GM12874 (cell line): ENCODE measurements at regions not wholly inside any gene's neighbourhood (a gene's known extent, or its start where the extent isn't known, plus 50 kb on each side); places are given as distances from the start of the nearest gene placed in this dataset.

Experiments
- TF ChIP-seq, protein P1 (sequence below): IDR thresholded peaks from 2 replicates; pipeline ENCODE4 v1.5.1; 2011; ENCODE audit warnings: low read depth, mild to moderate bottlenecking, control low read depth, low read length, moderate library complexity; ENCODE audit not compliant: insufficient read depth

DNA sequence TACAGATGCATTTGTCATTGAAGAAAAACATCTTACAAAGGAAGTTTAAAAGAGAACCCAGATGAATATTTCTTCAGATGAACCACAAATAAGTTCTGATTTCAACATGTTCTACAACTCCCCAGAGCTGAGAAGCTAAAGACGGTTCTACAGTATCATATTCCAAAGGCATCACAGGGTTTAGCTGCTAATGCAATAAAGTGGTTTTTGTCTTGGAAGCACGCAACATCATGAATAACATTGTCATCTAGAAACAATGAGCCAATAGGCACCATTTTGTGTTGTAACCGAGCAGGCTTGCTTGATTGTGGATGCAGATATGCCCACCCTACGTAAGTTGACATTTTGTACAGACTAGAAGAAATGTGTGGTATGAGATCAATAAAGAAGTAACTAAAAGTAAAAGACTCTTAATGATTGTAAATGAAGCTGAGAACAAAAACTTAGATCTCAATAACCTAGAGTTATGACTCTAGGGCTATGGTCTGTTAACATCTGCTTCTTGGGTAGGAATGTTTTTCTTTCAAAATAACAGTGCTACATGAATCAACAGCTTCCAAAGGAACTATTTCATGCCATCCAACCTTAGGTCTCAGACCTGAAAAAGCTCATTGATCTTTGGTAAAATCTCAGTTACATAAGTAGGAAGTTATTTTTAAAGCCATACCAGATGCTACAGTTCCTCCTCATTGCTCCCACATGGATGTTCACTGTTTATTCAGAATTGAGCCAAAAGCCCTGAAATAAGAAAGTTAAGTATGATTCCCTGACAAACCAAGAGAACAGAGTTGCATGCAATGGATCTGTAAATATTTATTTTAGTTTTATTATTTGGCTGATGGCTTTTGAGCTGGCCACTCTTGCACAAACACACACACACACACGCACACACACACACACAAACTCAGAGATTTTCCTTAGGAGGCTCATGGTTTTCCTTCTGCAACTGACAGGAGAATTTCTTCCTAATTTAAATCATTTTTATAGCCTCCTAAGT, 118.7 kb upstream of the SLCO6A1 start:
- TF ChIP-seq, protein P1, sequence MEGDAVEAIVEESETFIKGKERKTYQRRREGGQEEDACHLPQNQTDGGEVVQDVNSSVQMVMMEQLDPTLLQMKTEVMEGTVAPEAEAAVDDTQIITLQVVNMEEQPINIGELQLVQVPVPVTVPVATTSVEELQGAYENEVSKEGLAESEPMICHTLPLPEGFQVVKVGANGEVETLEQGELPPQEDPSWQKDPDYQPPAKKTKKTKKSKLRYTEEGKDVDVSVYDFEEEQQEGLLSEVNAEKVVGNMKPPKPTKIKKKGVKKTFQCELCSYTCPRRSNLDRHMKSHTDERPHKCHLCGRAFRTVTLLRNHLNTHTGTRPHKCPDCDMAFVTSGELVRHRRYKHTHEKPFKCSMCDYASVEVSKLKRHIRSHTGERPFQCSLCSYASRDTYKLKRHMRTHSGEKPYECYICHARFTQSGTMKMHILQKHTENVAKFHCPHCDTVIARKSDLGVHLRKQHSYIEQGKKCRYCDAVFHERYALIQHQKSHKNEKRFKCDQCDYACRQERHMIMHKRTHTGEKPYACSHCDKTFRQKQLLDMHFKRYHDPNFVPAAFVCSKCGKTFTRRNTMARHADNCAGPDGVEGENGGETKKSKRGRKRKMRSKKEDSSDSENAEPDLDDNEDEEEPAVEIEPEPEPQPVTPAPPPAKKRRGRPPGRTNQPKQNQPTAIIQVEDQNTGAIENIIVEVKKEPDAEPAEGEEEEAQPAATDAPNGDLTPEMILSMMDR: no peak

DNA sequence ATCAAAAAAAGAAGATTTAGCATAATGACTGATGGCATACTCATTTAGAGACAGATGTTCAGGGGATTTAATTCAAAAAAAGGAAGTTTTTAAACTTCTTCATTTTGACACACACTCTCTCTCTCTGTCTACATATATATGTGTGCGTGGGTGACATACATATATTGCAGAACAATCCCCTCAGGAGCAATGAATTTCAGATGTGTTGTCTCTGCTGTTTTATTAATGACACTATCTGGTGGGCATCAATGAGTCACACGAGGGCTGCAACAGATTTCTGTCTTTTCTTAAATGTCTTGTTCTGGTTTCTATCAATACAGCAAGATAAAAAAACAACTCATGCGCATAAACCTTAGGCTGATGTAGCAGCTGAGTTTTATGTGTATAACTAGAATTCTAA, 123.5 kb upstream of the SLCO6A1 start:
- TF ChIP-seq, protein P1: no peak

DNA sequence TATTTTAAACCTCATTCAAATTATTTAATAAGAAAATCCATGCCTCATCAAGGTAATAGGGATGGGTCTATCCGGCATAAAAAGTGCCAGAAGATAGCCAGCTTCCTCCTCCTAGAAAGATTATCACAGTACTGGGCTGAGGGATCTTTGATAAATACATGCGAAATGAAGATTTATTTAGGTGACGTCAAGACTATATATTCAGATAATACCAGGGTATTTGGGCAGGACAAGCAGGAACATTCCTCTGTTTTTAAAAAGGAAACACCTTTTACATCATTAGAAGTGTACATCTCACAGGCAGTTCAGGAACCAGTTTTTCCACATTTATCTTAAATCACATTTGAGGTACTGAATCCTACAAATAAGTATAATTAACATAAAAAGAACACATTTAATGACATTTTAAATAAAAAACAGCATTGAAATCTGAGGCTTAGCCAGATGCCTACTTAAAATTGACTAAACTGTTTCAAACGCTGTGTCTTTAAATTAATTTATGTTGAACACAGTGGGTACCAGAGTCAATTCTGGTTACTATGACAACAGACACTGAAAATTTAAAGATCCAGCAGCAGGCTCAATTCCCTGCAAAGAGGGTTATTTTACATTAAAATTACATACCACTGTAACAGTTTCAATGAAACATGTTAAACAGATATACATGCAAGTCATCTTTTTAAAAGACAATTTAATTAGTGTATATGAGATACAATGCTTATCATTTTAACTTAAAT, 124.7 kb upstream of the SLCO6A1 start:
- TF ChIP-seq, protein P1: no peak

DNA sequence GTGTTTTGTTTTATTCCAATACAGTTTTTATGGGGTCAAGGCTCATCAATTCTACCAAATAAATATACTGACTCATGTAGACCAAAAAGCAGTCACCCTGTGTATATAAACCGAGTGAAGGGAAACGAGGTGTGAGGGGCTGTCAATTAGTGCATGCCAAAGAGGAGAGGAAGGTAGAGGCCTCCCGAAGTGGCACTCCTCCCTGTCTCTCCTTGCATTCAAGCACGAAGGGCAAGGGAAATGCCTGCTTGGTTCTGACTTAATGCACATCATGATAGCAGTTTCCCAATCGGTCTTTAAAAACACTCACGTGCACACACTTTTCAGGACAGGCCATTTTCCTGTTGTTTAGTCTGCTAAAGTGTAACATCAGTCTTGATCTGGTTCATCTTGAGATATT, 125.6 kb upstream of the SLCO6A1 start:
- TF ChIP-seq, protein P1: no peak

DNA sequence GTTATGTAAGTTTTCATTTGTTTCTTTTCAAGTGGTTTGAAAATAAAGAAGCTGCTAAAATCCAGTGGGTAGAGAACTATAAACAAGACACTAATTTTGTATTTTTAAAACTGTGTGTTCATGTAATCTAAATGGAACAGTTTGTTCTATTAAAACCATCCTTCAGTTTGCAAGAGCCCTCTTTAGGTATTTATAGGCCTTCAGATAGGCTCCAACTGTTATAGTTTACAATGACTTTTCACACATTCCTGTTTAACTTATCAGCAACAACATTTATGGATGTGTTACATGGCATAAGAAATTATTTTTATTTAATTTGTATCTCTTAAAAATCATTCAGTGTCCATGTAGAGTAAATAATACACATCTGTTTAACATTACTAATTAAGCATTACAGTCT, 126.7 kb upstream of the SLCO6A1 start:
- TF ChIP-seq, protein P1: no peak

DNA sequence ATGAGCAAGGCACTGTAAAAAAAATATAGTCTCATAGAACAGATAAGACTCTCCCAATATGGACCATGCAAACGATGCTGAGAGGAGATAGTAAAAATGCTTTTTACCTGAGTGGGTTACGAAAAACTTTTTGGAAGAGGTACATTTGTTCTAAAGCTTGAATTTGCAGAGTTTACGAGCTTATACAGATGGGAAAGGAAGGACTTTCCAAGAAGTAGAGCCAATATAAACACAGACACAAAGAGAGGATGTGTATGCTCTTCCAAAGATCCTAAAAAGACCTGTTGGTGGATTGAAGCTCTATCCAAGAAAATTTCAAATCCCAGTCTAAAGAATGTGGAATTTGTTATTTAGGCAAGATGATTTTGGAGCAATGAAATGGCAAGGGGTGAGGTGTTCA, 127.1 kb upstream of the SLCO6A1 start:
- TF ChIP-seq, protein P1: no peak

DNA sequence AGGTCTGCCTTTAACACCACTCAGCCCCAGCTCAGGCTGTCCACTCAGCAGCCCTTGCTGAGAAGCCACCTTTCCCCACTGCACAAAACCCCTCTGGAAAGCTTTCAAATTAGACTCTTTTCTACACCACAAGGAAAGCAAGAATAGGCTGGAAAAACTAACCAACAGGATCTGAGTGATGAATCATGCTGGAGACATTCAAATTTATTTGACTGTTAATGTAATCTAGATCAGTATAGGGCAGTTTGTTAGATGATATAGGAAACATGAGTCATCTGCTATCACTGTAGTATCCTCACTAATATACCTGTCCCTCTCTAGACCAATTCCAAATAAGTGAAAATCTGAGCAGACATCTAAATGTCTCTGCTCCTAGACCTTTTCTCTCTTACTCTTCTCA, 127.8 kb upstream of the PAM start:
- TF ChIP-seq, protein P1: no peak
